Kidney (tissue), 13 donors: ENCODE measurements at regions not wholly inside any gene's neighbourhood (a gene's known extent, or its start where the extent isn't known, plus 50 kb on each side); places are given as distances from the start of the nearest gene placed in this dataset.

ENCODE experiments used
- DNase-seq, 5 donors: peaks; one replicate each; pipeline ENCODE4 v3.0.0-alpha.2; 2013 to 2020
- FAIRE-seq: peaks from 2 replicates; lab custom pipeline; 2012; peaks lifted over from hg19 to GRCh38; lab: Jason Lieb, UNC
- H3K27ac ChIP-seq, 2 donors: one replicate each; pipeline ENCODE4 v1.7.0; 2013; ENCODE audit warnings: low read depth in 2 of 2, low read length in 2 of 2, inconsistent platforms in 1 of 2
- H3K27me3 ChIP-seq: one replicate; pipeline ENCODE4 v1.7.1; 2013; ENCODE audit warnings: low read length, inconsistent platforms; ENCODE audit not compliant: control insufficient read depth, insufficient read depth
- H3K36me3 ChIP-seq, 3 donors: one replicate each; pipeline versions ENCODE4 v1.7.0 to v1.7.1; 2013; ENCODE audit warnings: low read length in 3 of 3, control low read depth in 1 of 3, inconsistent platforms in 1 of 3; ENCODE audit not compliant: insufficient read depth in 3 of 3, control insufficient read depth in 2 of 3
- H3K4me1 ChIP-seq, 3 donors: one replicate each; pipeline versions ENCODE4 v1.7.0 to v1.7.1; 2013; ENCODE audit warnings: low read length in 3 of 3, inconsistent platforms in 1 of 3, low read depth in 1 of 3; ENCODE audit not compliant: control insufficient read depth in 2 of 3, insufficient read depth in 2 of 3
- H3K4me3 ChIP-seq, 3 donors: one replicate each; pipeline versions ENCODE4 v1.7.0 to v1.8.1; 2013; ENCODE audit warnings: low read length in 3 of 3, control low read depth in 1 of 3, inconsistent platforms in 1 of 3
- H3K9ac ChIP-seq, 3 donors: one replicate each; pipeline versions ENCODE4 v1.7.0 to v1.7.1; 2013; ENCODE audit warnings: low read length in 3 of 3, control low read depth in 1 of 3, inconsistent platforms in 1 of 3
- H3K9me3 ChIP-seq, 3 donors: one replicate each; pipeline versions ENCODE4 v1.7.0 to v1.7.1; 2013; ENCODE audit warnings: low read length in 3 of 3, control low read depth in 1 of 3, inconsistent platforms in 1 of 3; ENCODE audit not compliant: control insufficient read depth in 2 of 3, insufficient read depth in 1 of 3
- CTCF ChIP-seq: IDR thresholded peaks from 3 replicates; pipeline ENCODE4 v1.5.1; 2012; ENCODE audit warnings: mild to moderate bottlenecking, moderate library complexity, borderline replicate concordance; ENCODE audit not compliant: insufficient read depth; ENCODE audit errors: extremely low read depth
- intact Hi-C: fragments of 100-400 bp; cut with DNase I; formaldehyde crosslinking; loops from one replicate; pipeline ENCODE4 v1.11.1; 2022
- donor health status: control.
- donor health status: control.
- donor health status: control.
- donor health status: control.
- donor health status: control.
- donor health status: DM: yes; HTN: yes; CAD: no.
- donor health status: Normal renal cell carcinoma (clear cell type).

GRCh38 chr7:91420606-91421005, 156.4 kb downstream of the FZD1 start:
- DNase-seq = no peak
- H3K27ac ChIP-seq = no peak overlapping the region
- H3K9ac ChIP-seq = no peak overlapping the region
- H3K9me3 ChIP-seq = no peaks in the 10 kb centered on the region
- TF ChIP-seq CTCF = no peak
- H3K4me3 ChIP-seq = no peak overlapping the region
- H3K36me3 ChIP-seq = no peaks in the 10 kb centered on the region
- H3K4me1 ChIP-seq = no peaks in the 10 kb centered on the region
- intact Hi-C loops = no loop called here
- FAIRE-seq = no peak
- H3K27me3 ChIP-seq = no peaks in the 10 kb centered on the region

- intact Hi-C loops = no loop called here
- no peak overlapping the region for H3K9ac ChIP-seq
- H3K4me1 ChIP-seq = no peaks in the 10 kb centered on the region
- no peak overlapping the region for H3K27ac ChIP-seq
- no peak overlapping the region for H3K4me3 ChIP-seq
- FAIRE-seq = no peak
- no peaks in the 10 kb centered on the region for H3K36me3 ChIP-seq
- no peaks in the 10 kb centered on the region for H3K27me3 ChIP-seq
- DNase-seq = no peak
- no peak for TF ChIP-seq CTCF
- H3K9me3 ChIP-seq = no peaks in the 10 kb centered on the region
These were observed 156.8 kb downstream of the FZD1 start for GRCh38 chr7:91421018-91421417.

- DNase-seq = peak in 1 of 5 donors; percentile 23
- intact Hi-C loops = no loop called here
- no peak for TF ChIP-seq CTCF
- H3K36me3 ChIP-seq = no peaks in the 10 kb centered on the region
- FAIRE-seq = no peak
- H3K9me3 ChIP-seq = no peaks in the 10 kb centered on the region
- H3K9ac ChIP-seq = no peak overlapping the region
- H3K27me3 ChIP-seq = no peaks in the 10 kb centered on the region
- H3K27ac ChIP-seq = no peak overlapping the region
- H3K4me1 ChIP-seq = no peaks in the 10 kb centered on the region
- H3K4me3 ChIP-seq = no peak overlapping the region
These were observed 160.1 kb downstream of the FZD1 start for GRCh38 chr7:91424371-91424770.

- Histone ChIP-seq H3K4me3 (no peak overlapping the region), H3K27me3 (no peaks in the 10 kb centered on the region), H3K27ac (no peak overlapping the region), H3K36me3 (no peaks in the 10 kb centered on the region), H3K9ac (no peak overlapping the region), H3K9me3 (no peaks in the 10 kb centered on the region), H3K4me1 (no peaks in the 10 kb centered on the region)
- no peak for FAIRE-seq
- no peak for DNase-seq
- no peak for TF ChIP-seq CTCF
- intact Hi-C loops = no loop called here
These were observed 160.9 kb downstream of the FZD1 start for GRCh38 chr7:91425149-91425548.
